Panc1 (cell line): ENCODE measurements at regions not wholly inside any gene's neighbourhood (a gene's known extent, or its start where the extent isn't known, plus 50 kb on each side); places are given as distances from the start of the nearest gene placed in this dataset.

ENCODE experiments used
- ATAC-seq: fragments of 200-7000 bp; cut with Tn5 transposase; 2 replicates; pipeline ENCODE4 v1.9.1; 2020; ENCODE audit warnings: mild to moderate bottlenecking, moderate library complexity
- BruUV-seq: library from RNA; stranded (reverse); fragments of 400-500 nt; replicated peaks from 2 replicates; lab custom pipeline; 2021; lab: Mats Ljungman, UMichigan
- CTCF ChIA-PET: fragments of 300-600 bp; sonication (Branson Sonifier 250); formaldehyde crosslinking; loops from one replicate; lab custom pipeline; 2022; ENCODE audit warnings: antibody characterized with exemption; lab: Charles Lee
- POLR2A ChIA-PET: fragments of 300-600 bp; sonication (Branson Sonifier 250); formaldehyde crosslinking; loops from one replicate; lab custom pipeline; 2022; ENCODE audit warnings: antibody characterized with exemption; lab: Charles Lee
- DNase-seq: peaks from one replicate; pipeline ENCODE4 v3.0.0-alpha.2; 2010; ENCODE audit warnings: low read depth, low spot score
- H3K27ac ChIP-seq: 2 replicates; pipeline ENCODE4 v1.5.1; 2011; ENCODE audit warnings: mild to moderate bottlenecking, low read length, inconsistent platforms
- H3K27me3 ChIP-seq: fragments of 200-500 bp; sonication (Bioruptor generic); 2 replicates; pipeline ENCODE4 v1.6.0; 2014; ENCODE audit warnings: low read length, inconsistent platforms; ENCODE audit not compliant: control insufficient read depth, insufficient read depth
- H3K36me3 ChIP-seq: fragments of 200-500 bp; sonication (Bioruptor generic); 2 replicates; pipeline ENCODE4 v1.5.1; 2014; ENCODE audit warnings: inconsistent platforms, mild to moderate bottlenecking, low read length, moderate library complexity; ENCODE audit not compliant: control insufficient read depth, insufficient read depth
- H3K4me1 ChIP-seq: 2 replicates; pipeline ENCODE4 v1.5.1; 2011; ENCODE audit warnings: inconsistent platforms, mild to moderate bottlenecking, low read length, moderate library complexity; ENCODE audit not compliant: control insufficient read depth, insufficient read depth
- H3K4me3 ChIP-seq, 2 experiments: 2 replicates each; pipeline ENCODE4 v1.5.1; 2011 to 2012; ENCODE audit warnings: low read depth in 2 of 2, low read length in 2 of 2, mild to moderate bottlenecking in 2 of 2, inconsistent platforms in 1 of 2, moderate library complexity in 1 of 2
- H3K9me3 ChIP-seq: fragments of 200-500 bp; sonication (Bioruptor generic); 2 replicates; pipeline ENCODE4 v1.5.1; 2014; ENCODE audit warnings: low read depth, mild to moderate bottlenecking, inconsistent platforms, low read length, moderate library complexity; ENCODE audit not compliant: control insufficient read depth, insufficient read depth
- POLR2AphosphoS5 ChIP-seq: IDR thresholded peaks from 2 replicates; pipeline ENCODE4 v1.6.1; 2012; ENCODE audit warnings: mild to moderate bottlenecking, low read depth, low read length, moderate library complexity
- SIN3A ChIP-seq: IDR thresholded peaks from 2 replicates; pipeline ENCODE4 v1.6.1; 2012; ENCODE audit warnings: low read depth, mild to moderate bottlenecking, low read length, moderate library complexity, borderline replicate concordance; ENCODE audit not compliant: insufficient read depth
- TCF7L2 ChIP-seq: IDR thresholded peaks from 2 replicates; pipeline ENCODE4 v1.6.1; 2011; ENCODE audit warnings: mild to moderate bottlenecking, low read depth, low read length, inconsistent platforms
- in situ Hi-C: cut with HindIII; loops from 2 replicates; pipeline ENCODE4 v1.10.0; 2016; ENCODE audit warnings: low sequenced_read_pairs, low pct_unique_long_range_greater_than_20kb
- intact Hi-C: fragments of 100-400 bp; cut with micrococcal nuclease; formaldehyde crosslinking; loops from one replicate; pipeline ENCODE4 v1.10.0; 2022; ENCODE audit not compliant: unreplicated experiment
- TF ChIP-seq, protein P1 (sequence below): fragments of 450-650 bp; IDR thresholded peaks from 2 replicates; pipeline ENCODE4 v1.5.1; 2017; ENCODE audit warnings: mild to moderate bottlenecking
- TF ChIP-seq, protein P2 (sequence below), 2 experiments: IDR thresholded peaks; 2 replicates each; pipeline ENCODE4 v1.6.1; 2011 to 2012; ENCODE audit warnings: low read depth in 2 of 2, control low read depth in 1 of 2, low read length in 1 of 2, mild to moderate bottlenecking in 1 of 2, moderate library complexity in 1 of 2; ENCODE audit not compliant: insufficient read depth in 1 of 2

DNA sequence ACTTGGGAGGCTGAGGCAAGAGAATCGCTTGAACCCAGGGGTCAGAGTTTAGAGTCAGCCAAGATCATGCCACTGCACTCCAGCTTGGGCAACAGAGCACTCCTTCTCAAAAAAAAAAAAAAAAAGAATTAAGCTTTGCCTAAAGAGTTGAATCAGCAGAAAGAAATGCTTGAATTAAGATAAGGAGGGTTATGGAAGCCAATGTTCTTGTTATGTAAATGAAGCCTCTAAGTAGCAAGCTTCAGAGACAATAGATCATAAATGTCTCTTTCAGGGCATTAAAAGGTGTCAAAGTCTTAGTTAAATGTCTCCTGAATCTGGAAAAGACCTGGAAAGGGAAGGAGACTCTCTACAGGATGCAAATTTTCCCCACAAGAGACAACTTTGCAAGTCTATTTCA is 69.7 kb upstream of the FAM83B start:
- ATAC-seq (no peak), DNase-seq (no peak)
- TF ChIP-seq SIN3A (no peak), POLR2AphosphoS5 (no peak), TCF7L2 (no peak)
- TF ChIP-seq, protein P1, sequence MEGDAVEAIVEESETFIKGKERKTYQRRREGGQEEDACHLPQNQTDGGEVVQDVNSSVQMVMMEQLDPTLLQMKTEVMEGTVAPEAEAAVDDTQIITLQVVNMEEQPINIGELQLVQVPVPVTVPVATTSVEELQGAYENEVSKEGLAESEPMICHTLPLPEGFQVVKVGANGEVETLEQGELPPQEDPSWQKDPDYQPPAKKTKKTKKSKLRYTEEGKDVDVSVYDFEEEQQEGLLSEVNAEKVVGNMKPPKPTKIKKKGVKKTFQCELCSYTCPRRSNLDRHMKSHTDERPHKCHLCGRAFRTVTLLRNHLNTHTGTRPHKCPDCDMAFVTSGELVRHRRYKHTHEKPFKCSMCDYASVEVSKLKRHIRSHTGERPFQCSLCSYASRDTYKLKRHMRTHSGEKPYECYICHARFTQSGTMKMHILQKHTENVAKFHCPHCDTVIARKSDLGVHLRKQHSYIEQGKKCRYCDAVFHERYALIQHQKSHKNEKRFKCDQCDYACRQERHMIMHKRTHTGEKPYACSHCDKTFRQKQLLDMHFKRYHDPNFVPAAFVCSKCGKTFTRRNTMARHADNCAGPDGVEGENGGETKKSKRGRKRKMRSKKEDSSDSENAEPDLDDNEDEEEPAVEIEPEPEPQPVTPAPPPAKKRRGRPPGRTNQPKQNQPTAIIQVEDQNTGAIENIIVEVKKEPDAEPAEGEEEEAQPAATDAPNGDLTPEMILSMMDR: no peak
- TF ChIP-seq, protein P2, sequence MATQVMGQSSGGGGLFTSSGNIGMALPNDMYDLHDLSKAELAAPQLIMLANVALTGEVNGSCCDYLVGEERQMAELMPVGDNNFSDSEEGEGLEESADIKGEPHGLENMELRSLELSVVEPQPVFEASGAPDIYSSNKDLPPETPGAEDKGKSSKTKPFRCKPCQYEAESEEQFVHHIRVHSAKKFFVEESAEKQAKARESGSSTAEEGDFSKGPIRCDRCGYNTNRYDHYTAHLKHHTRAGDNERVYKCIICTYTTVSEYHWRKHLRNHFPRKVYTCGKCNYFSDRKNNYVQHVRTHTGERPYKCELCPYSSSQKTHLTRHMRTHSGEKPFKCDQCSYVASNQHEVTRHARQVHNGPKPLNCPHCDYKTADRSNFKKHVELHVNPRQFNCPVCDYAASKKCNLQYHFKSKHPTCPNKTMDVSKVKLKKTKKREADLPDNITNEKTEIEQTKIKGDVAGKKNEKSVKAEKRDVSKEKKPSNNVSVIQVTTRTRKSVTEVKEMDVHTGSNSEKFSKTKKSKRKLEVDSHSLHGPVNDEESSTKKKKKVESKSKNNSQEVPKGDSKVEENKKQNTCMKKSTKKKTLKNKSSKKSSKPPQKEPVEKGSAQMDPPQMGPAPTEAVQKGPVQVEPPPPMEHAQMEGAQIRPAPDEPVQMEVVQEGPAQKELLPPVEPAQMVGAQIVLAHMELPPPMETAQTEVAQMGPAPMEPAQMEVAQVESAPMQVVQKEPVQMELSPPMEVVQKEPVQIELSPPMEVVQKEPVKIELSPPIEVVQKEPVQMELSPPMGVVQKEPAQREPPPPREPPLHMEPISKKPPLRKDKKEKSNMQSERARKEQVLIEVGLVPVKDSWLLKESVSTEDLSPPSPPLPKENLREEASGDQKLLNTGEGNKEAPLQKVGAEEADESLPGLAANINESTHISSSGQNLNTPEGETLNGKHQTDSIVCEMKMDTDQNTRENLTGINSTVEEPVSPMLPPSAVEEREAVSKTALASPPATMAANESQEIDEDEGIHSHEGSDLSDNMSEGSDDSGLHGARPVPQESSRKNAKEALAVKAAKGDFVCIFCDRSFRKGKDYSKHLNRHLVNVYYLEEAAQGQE (IDR thresholded peaks at IDR 0.05; ENCODE audit: insufficient read depth in 1 of 2, low read depth in 2 of 2, low read length in 1 of 2): no peak
- CTCF ChIA-PET: interaction anchor here (0.7 kb wide), 1 partner anchor 790 kb away, joined by 5 read pairs; no protein-coding TSS in a partner anchor
- H3K4me1 ChIP-seq: no peaks in the 10 kb centered on the region
- POLR2A ChIA-PET: no interaction called here
- H3K27ac ChIP-seq: no peak overlapping the region
- H3K27me3 ChIP-seq: no peaks in the 10 kb centered on the region
- intact Hi-C loops: no loop called here
- in situ Hi-C loops: no loop called here
- BruUV-seq: no TSS peak
- no peaks in the 10 kb centered on the region for H3K36me3 ChIP-seq
- no peaks in the 10 kb centered on the region for H3K9me3 ChIP-seq
- no peak overlapping the region for H3K4me3 ChIP-seq

DNA sequence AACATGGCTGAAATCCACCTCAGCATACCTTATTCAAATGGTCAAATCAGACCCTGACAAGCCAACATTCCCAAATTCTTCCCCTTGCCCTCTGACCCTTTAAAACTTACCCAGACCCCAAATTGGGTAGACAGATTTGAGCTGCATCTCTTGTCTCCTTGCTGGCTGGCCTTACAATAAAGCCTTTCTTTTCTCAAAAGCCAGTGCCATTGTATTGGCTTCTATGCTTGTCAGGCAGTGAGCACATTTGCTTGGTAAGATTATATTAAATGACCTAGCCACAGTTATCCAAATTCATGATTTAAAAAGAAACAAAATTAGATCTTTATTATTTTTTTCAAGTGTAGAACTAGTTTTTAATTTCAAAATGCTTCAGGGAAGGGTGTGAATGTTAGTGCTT is 67.8 kb upstream of the FAM83B start:
- Histone ChIP-seq H3K27ac (no peak overlapping the region), H3K9me3 (no peaks in the 10 kb centered on the region), H3K4me1 (no peaks in the 10 kb centered on the region), H3K36me3 (no peaks in the 10 kb centered on the region), H3K4me3 (no peak overlapping the region), H3K27me3 (no peaks in the 10 kb centered on the region)
- ChIA-PET POLR2A (no interaction called here), CTCF (no interaction called here)
- in situ Hi-C loops: no loop called here
- no peak for DNase-seq
- intact Hi-C loops: no loop called here
- ATAC-seq: no peak
- no peak for TF ChIP-seq SIN3A
- TF ChIP-seq, protein P2 (IDR thresholded peaks at IDR 0.05; ENCODE audit: insufficient read depth in 1 of 2, low read depth in 2 of 2, low read length in 1 of 2): no peak
- TF ChIP-seq, protein P1: no peak
- no peak for TF ChIP-seq TCF7L2
- TF ChIP-seq POLR2AphosphoS5: no peak
- no TSS peak for BruUV-seq
